Inflammatory macrophage treated with lipopolysaccharide for 4 hours (primary cell): ENCODE measurements at regions not wholly inside any gene's neighbourhood (a gene's known extent, or its start where the extent isn't known, plus 50 kb on each side); places are given as distances from the start of the nearest gene placed in this dataset.
A peak's percentile ranks its signal among the peaks of the same experiment; 100 is the strongest.

Experiments
- DNase-seq: peaks from one replicate; pipeline ENCODE4 v3.0.0-alpha.2; 2020

DNA sequence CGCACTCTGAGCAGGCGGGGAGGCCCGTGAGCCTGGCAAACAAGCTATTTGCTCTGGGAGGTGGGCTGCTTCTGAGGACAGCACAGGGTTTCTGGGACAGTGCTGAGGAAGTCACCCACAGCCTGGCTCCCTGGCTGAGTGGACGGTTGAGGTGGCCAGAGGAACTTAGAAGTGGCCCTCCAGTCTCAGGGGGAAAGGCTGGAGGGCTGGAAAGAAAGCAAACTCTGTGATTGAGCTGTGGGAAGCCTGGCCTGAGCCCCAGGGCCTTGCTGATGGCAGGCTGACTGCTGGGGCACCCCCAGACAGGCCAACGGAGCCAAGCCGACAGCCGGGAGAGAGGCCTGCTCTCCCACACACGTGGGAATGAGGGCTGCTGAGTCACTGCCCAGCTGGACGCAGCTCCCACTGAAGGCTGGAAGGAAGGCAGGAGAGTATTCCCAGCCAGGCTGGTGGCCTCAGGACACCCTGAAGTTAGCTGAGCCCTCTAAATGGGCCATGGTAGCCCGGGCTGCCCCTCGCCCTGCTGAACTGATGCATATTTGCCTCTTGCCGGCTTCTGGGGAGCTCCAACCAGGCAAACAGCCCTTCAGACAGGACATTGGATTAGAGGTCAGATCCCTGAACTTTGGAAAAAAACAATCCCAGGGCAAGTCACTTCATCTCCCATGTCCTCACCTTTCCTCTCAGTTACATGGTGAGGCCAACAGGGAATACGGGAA, 98.0 kb upstream of the TLE3 start:
- DNase-seq = peak; percentile 33

DNA sequence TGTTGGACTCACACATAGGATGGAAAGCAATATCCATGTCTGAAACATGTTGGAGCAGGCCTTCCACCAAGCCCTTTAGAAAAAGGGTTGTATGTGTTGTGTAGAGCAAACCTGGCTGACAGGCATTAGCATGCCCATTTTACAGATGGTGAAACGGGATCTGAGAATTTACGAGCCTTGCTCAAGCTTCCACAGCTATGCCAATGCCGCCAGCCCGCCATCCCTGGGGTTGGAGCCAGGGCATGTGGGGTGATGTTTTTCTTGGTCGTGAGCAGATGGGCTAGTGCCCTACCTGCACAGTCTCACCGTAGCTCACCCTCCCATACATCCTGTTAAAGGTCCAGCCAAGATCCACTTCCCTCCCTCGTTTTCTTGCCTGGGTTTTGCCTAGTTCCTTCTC, 97.5 kb upstream of the TLE3 start:
- no peak for DNase-seq

DNA sequence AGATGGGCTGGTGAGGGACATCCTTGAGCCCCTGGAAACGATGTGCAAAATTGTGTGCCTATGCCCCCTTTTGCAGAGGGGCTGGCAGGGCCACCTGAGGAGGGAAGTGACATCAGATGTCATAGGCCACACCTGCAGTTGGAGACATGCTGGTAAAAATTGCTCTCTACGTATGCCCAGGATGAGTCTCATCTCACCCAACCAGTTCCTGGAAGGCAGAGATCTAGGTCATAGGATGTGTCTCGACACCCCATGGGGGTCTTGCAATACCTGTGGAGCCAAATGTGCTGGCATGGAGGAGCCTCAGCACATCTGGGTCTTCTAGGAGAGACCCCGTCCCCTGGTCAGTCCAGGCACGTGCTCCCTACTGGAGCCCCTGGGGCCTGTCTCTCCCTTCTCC, 96.5 kb upstream of the TLE3 start:
- DNase-seq = no peak

DNA sequence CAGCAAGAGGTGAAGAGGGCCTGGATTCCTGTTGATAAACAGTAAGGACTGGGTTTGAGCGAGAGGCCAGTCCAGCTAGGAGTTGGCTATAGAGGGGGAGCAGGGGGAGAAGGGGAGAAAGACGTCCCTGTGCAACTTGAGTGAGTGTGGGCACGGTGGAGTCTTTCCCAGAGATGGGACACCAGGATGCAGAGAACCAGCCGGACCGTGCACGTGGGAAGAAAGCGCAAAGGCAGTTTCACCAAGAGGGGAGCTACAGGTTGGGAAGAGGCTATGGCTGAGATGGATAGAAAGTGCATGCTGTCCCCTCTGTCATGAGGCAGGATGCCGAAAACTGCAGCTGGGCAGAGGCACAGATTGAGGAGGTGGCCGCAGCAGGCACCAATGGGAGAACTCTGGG, 96.0 kb upstream of the TLE3 start:
- no peak for DNase-seq

GRCh38 chr15:70192490-70192889, 94.8 kb upstream of the TLE3 start:
- DNase-seq = no peak

DNA sequence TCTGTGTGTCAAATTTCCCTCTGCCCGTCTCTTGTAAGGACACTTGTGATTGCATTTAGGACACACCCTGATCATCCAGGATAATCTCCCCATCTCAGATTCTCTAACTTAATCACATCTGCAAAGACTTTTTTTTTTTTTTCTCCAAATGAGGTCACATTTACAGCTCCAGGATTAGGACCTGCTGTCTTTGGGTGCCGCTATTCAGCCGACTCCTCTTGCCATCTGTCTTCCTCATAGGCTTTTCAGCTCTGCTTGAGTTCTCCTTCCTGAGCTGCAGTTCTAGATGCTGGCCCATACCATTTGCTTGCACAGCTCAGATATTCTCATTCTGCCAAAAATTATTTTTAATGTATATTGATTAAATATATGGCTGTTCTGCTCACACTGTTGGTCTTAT, 94.3 kb upstream of the TLE3 start:
- DNase-seq = no peak

DNA sequence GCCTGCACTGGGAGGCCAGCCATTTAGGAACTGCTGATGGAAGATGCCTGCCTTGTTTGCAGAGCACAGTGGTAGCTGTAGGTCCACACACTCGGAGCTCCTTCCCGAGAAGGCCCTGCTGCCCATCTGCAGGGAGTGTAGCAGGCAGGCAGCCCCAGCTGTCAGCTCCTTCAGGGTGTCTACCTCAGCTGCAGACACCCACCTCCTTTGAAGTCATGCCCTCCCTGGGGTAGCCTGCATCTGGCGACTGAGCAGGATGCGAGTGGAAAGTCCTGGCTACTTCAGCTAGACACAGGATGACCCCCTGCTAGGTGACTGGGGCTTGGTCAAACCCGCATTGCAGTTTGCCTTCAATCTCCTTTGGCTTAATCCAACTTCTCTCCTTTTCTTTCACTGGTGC, 93.2 kb upstream of the TLE3 start:
- no peak for DNase-seq

- DNase-seq = no peak
Measured at GRCh38 chr15:70189826-70190695, 92.3 kb upstream of the TLE3 start.

DNA sequence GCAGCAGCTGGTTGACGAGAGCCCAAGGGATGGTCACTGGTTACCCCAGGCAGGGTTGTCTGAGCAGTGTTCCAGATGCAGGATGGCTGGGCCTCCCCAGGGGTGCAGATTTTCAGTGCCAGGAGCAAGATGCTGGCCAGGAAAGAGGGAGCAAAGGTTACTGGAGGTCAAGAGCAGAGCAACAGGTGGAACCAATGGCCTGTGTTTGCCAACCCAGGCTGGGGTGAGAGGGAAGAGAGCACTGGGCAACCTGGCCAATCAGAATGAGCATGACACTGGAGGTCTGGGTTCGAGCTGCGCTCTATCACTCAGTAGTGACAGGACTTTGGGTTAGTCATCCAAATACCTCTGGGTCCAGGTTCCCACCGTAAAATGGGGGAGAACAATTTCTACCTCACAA, 90.6 kb upstream of the TLE3 start:
- DNase-seq = no peak

GRCh38 chr15:70187331-70187730, 89.6 kb upstream of the TLE3 start:
- DNase-seq = no peak

GRCh38 chr15:70186152-70186551, 88.4 kb upstream of the TLE3 start:
- no peak for DNase-seq

DNA sequence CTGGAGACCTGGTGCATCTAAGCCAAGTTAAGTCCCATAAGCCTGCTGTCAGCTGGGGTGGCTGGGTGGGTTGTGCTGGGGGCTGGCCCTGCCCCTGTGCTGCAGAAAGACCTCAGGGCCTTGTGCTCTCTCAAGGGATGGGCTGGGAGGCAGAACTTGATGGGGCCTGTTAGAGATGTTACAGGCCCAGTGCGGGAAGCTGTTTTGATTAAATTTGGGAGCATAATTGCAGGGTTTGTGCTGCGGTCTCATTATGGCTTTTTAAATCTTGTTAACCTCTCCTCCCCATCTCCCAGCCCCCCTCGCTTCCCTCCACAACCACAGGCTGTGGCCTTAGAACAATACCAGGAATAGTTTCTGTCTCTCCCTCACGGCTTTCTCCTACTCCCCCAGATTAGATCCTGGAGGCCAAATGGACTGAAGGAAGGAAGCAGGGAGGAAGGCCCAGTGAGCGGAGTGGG, 87.6 kb upstream of the TLE3 start:
- no peak for DNase-seq

GRCh38 chr15:70182858-70183695, 85.4 kb upstream of the TLE3 start:
- peak; percentile 63 for DNase-seq

DNA sequence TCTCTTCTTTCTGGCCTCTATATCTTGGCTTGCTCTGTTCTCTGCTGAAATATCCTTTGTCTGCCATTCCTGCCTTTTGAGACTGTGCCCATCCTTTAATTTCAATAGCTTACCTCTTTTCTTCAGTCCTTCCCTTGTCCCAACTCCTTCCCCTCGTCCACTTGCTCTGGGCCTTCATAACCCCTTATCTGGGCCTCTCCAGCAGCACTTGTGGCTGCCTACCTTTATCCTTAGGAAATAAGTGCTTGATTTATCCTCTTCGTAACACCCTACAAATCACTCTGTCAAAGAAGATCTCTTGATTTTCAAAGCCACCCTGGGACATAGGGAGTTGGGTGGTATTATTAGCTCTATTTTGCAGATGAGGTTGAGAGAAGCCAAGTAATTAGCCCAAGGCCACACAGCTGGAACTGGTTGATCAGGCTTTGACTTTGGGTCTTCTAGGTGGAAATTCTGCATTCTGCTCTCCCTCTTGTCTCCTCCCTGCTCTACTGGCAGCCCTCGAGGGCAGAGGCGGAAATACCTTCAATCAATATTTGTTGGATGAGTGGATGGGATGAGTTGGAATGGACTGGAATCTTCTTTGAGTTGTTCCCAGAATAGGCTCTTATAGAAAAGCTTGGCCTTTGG, 84.0 kb upstream of the TLE3 start:
- no peak for DNase-seq

DNA sequence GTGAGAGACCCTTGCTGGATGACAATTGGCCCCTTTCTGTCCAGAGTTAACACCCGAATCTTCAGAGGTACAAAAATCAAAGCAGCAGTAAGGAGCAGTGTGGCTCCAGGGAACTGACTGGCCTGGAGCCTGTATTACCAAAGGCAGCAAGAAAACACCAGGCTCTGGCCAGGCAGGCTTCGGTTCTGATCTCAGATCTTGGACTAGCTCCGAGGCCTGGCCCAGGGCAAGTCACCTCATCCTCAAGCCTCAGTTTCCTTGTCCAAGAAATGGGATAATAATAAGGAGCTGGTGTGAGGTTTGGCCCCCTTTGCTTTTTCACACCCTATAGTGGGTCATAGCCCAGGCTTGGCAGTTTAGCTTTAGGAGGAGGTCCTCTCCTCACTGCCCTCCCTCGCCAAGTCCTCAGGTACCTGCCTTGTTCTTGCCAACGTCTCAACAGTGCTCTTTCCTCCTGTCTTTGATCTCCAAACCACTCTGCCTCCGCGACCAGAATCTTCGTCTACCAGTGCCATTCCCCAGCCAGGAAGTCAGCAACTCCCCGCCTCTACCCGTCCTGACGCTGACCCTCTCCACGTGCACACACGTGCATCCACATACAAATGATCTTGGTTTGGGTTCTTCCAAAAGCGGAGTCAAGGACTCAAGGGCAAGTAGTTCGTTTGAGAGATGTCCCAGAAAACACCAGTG, 82.6 kb upstream of the TLE3 start:
- no peak for DNase-seq

GRCh38 chr15:70179309-70179892, 81.7 kb upstream of the TLE3 start:
- no peak for DNase-seq

DNA sequence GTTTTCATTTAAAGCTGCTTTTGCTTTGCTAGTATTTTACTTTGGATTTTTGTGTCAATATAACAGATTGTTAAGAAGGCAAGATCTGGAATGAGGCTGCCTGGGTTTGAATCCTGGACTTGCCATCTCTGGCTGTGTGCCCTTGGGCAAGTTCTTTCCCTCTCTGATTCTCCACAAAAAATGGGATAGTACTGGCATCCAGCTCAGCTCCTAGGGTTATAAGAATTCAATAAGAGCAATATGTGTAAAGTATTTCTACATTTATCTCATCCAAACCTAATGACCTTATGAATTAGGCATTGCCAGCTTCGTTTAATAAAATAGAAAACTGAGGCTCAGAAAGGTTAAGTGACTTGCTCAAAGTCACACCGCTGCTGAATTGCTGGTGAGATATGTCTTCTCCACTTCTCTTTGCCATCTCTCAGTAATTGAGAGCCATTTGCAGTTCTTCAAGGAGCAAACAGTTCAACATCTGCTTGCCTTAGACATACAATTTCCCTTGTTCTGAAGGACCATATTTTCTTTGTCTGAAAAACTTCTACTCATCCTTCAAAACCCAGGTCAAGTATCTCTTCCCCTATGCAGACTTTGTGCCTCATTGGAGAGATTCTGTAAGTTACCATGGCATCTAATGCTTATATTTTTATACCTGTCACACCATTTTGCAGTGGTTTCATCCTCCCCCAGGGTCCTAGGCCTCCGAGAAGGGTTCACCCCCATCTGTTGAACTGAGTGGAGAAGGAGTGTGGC, 80.8 kb upstream of the TLE3 start:
- DNase-seq = no peak

GRCh38 chr15:70172566-70173225, 75.0 kb upstream of the TLE3 start:
- DNase-seq = peak; percentile 52

DNA sequence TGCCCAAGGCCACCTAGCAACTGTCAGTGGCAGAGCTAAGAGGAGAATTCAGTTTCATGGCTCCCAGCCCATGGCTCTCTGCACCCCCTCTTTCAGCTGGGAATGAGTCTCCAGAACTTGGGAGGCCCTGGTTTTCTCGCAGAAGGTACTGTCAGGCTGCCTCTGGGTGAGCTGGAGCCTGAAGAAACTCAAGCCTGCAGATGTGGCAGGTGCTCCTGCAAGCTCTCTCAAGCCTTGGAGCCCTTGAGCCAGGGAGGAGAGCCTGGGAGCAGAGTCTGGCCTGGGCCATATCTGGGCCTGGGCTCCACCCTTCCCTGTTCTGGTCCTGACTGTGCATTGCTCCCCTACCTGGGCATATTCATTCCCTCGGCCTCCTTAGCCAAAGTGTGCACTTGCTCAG, 74.4 kb upstream of the TLE3 start:
- DNase-seq = no peak

- DNase-seq = no peak
Measured at GRCh38 chr15:70171256-70171886, 73.7 kb upstream of the TLE3 start.
